Fibroblast of lung (primary cell): ENCODE measurements at regions not wholly inside any gene's neighbourhood (a gene's known extent, or its start where the extent isn't known, plus 50 kb on each side); places are given as distances from the start of the nearest gene placed in this dataset.

Experiments used
- EZH2 ChIP-seq: IDR thresholded peaks from 2 replicates; pipeline ENCODE4 v1.5.1; 2012; ENCODE audit warnings: low read length, control low read depth, mild to moderate bottlenecking; ENCODE audit errors: missing control alignments
- TF ChIP-seq, protein P1 (sequence below), 2 donors: IDR thresholded peaks in 1 of 2; conservative IDR thresholded peaks in 1 of 2; 1 replicate in 1 of 2; 2 replicates in 1 of 2; pipeline ENCODE4 v1.5.1; 2011 to 2012; ENCODE audit warnings: low read length in 2 of 2, control low read depth in 1 of 2, inconsistent platforms in 1 of 2, low read depth in 1 of 2, mild to moderate bottlenecking in 1 of 2

DNA sequence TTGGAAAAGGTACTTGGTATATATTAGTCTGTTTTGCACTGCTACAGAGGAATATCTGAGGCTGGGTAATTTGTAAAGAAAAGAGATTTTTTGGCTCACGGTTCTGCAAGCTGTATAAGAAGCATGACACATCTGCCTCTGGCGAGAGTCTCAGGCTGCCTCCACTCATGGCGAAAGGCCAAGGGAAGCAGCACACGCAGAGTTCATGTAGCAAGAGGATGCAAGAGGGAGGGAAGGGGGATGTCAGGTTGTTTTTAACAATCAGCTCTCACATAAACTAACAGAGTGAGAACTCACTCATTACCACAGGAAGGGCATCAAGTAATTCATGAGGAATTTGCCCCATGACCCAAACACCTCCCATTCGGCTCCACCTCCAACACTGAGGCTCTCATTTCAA, 484.8 kb upstream of the DPP6 start:
- TF ChIP-seq, protein P1, sequence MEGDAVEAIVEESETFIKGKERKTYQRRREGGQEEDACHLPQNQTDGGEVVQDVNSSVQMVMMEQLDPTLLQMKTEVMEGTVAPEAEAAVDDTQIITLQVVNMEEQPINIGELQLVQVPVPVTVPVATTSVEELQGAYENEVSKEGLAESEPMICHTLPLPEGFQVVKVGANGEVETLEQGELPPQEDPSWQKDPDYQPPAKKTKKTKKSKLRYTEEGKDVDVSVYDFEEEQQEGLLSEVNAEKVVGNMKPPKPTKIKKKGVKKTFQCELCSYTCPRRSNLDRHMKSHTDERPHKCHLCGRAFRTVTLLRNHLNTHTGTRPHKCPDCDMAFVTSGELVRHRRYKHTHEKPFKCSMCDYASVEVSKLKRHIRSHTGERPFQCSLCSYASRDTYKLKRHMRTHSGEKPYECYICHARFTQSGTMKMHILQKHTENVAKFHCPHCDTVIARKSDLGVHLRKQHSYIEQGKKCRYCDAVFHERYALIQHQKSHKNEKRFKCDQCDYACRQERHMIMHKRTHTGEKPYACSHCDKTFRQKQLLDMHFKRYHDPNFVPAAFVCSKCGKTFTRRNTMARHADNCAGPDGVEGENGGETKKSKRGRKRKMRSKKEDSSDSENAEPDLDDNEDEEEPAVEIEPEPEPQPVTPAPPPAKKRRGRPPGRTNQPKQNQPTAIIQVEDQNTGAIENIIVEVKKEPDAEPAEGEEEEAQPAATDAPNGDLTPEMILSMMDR (conservative IDR thresholded peaks at IDR 0.05 in 1 of 2, IDR thresholded peaks at IDR 0.05 in 1 of 2; ENCODE audit: low read depth in 1 of 2, low read length in 2 of 2): no peak
- no peak for TF ChIP-seq EZH2
